Tibial artery (tissue), 4 donors: ENCODE measurements at regions not wholly inside any gene's neighbourhood (a gene's known extent, or its start where the extent isn't known, plus 50 kb on each side); places are given as distances from the start of the nearest gene placed in this dataset.

Source experiments
- DNase-seq, 2 donors: peaks; one replicate each; pipeline ENCODE4 v3.0.0-alpha.2; 2019
- H3K27ac ChIP-seq, 2 donors: fragments of 200-600 bp; sonication (generic) in 1 of 2; 1 replicate in 1 of 2; 2 replicates in 1 of 2; pipeline ENCODE4 v1.5.1; 2018 to 2019; ENCODE audit warnings: mild to moderate bottlenecking in 1 of 2
- H3K27me3 ChIP-seq, 2 donors: fragments of 200-600 bp; sonication (generic) in 1 of 2; one replicate each; pipeline versions ENCODE4 v1.5.1 to v1.6.0; 2016 to 2019
- H3K36me3 ChIP-seq, 3 donors: fragments of 200-600 bp; sonication (generic) in 2 of 3; one replicate each; pipeline ENCODE4 v1.5.1; 2016 to 2019; ENCODE audit warnings: mild to moderate bottlenecking in 2 of 3
- H3K4me1 ChIP-seq, 4 donors: fragments of 200-600 bp; sonication (generic) in 2 of 4; 1 replicate in 3 of 4; 2 replicates in 1 of 4; pipeline ENCODE4 v1.5.1; 2016 to 2019
- H3K4me3 ChIP-seq, 2 donors: fragments of 200-600 bp; sonication (generic) in 1 of 2; 1 replicate in 1 of 2; 2 replicates in 1 of 2; pipeline ENCODE4 v1.5.1; 2018 to 2019; ENCODE audit warnings: mild to moderate bottlenecking in 2 of 2
- H3K9me3 ChIP-seq, 3 donors: fragments of 200-600 bp; sonication (generic) in 1 of 3; one replicate each; pipeline ENCODE4 v1.5.1; 2016 to 2019
- intact Hi-C: fragments of 100-400 bp; cut with DNase I; formaldehyde crosslinking; loops from one replicate; pipeline ENCODE4 v1.15.0; 2023; ENCODE audit warnings: low total_unique reads
- TF ChIP-seq, protein P1 (sequence below), 2 experiments: fragments of 200-600 bp in 1 of 2; fragments of 450-650 bp in 1 of 2; IDR thresholded peaks; one replicate each; pipeline ENCODE4 v1.5.1; 2017 to 2019; ENCODE audit warnings: antibody characterized with exemption in 2 of 2, mild to moderate bottlenecking in 1 of 2, moderate library complexity in 1 of 2

DNA sequence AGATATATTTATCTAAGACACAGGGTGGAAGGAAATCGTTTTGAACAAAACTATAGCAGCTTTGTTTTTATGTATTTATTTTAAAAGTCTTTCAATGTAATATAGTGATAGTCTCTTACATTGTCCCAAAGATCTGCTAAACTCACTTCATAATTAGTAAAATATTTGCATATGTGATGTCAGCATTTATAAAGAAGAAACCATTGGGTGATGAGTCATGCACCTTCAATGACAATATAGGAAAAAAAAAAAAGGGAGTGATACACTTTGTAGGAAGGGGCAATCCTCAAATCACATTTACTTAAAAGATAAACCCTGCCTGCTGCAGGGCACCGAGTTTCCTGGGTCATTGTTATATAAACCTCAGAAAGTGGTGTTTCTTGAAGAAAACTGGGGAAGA, 112.4 kb upstream of the SEMA3C start:
- H3K27ac ChIP-seq = no peak overlapping the region
- intact Hi-C loops = no loop called here
- no peaks in the 10 kb centered on the region for H3K36me3 ChIP-seq
- TF ChIP-seq, protein P1, sequence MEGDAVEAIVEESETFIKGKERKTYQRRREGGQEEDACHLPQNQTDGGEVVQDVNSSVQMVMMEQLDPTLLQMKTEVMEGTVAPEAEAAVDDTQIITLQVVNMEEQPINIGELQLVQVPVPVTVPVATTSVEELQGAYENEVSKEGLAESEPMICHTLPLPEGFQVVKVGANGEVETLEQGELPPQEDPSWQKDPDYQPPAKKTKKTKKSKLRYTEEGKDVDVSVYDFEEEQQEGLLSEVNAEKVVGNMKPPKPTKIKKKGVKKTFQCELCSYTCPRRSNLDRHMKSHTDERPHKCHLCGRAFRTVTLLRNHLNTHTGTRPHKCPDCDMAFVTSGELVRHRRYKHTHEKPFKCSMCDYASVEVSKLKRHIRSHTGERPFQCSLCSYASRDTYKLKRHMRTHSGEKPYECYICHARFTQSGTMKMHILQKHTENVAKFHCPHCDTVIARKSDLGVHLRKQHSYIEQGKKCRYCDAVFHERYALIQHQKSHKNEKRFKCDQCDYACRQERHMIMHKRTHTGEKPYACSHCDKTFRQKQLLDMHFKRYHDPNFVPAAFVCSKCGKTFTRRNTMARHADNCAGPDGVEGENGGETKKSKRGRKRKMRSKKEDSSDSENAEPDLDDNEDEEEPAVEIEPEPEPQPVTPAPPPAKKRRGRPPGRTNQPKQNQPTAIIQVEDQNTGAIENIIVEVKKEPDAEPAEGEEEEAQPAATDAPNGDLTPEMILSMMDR (IDR thresholded peaks at IDR 0.05) = no peak
- H3K9me3 ChIP-seq = no peaks in the 10 kb centered on the region
- no peaks in the 10 kb centered on the region for H3K27me3 ChIP-seq
- no peak for DNase-seq
- no peak overlapping the region for H3K4me3 ChIP-seq
- no peaks in the 10 kb centered on the region for H3K4me1 ChIP-seq

DNA sequence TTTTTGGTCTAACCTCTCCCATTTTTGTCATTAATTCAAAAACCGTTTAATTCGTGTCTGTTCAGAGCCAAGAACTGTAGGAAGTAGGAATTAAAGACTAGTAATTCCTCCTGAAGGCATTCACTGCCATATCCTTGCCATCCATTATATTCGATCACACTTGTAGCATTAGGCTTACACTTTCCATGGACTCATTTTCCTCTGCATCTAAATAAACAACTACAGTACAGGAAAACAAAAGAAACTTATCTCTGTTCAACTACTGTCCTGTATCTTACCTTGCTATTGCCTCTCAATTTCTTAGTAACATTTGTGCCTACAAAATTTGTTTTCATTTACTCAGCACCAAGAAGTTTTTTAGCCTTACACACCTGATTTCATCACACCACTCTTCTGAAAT, 111.6 kb upstream of the SEMA3C start:
- intact Hi-C loops = no loop called here
- H3K27me3 ChIP-seq = no peaks in the 10 kb centered on the region

DNA sequence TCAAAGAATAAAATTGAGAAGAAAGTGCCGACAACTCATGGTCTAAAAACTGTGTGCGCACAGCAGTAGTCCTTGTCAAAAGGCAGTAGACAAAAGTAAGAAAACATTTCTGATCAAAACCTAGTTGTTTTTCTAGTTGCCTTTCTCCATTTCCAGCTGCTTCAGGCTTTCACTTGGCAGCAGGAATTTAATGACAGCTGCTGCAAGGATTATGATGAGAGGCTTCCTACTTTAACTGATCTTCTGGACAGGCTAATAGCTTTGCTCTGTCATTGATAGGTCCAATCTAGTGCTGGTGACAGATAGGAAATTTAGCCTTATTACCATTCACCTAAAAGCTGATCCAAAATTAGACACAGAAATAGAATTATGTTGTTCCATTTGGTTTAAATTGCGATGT, 110.7 kb upstream of the SEMA3C start:
- H3K36me3 ChIP-seq = no peaks in the 10 kb centered on the region
- TF ChIP-seq, protein P1 (IDR thresholded peaks at IDR 0.05) = no peak
- H3K4me3 ChIP-seq = no peak overlapping the region
- no peaks in the 10 kb centered on the region for H3K27me3 ChIP-seq
- no peak overlapping the region for H3K27ac ChIP-seq
- no peak for DNase-seq
- H3K9me3 ChIP-seq = no peaks in the 10 kb centered on the region
- intact Hi-C loops = no loop called here
- H3K4me1 ChIP-seq = no peaks in the 10 kb centered on the region

More for the DNA sequence above, 111.6 kb upstream of the SEMA3C start:
- H3K27ac ChIP-seq = no peak overlapping the region
- no peak overlapping the region for H3K4me3 ChIP-seq
- no peaks in the 10 kb centered on the region for H3K4me1 ChIP-seq
- H3K36me3 ChIP-seq = no peaks in the 10 kb centered on the region
- DNase-seq = no peak
- no peaks in the 10 kb centered on the region for H3K9me3 ChIP-seq
- TF ChIP-seq, protein P1 (IDR thresholded peaks at IDR 0.05) = no peak

DNA sequence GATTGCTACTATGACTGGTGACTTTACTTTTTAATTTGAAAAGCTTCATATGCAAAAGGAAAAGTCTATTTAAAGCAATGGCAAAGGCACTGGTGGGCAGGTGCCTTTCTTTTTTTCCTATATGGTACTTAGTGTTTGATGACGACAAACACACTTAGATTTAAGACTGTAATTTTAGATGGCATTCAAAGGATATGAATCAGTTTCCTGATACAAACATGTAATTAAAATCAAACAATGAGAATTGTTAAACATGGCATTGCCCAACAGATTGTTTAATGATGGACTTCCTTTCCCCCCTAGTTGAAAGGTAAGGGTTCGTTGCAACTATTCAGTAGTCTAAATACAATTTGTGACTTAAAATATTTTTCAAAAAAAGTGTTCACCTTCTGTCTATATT, 106.5 kb upstream of the SEMA3C start:
- H3K9me3 ChIP-seq = no peaks in the 10 kb centered on the region
- no peak for DNase-seq
- H3K27me3 ChIP-seq = no peaks in the 10 kb centered on the region
- no peaks in the 10 kb centered on the region for H3K36me3 ChIP-seq
- no peak overlapping the region for H3K4me3 ChIP-seq
- TF ChIP-seq, protein P1 (IDR thresholded peaks at IDR 0.05) = no peak
- intact Hi-C loops = no loop called here
- no peak overlapping the region for H3K27ac ChIP-seq
- no peaks in the 10 kb centered on the region for H3K4me1 ChIP-seq

DNA sequence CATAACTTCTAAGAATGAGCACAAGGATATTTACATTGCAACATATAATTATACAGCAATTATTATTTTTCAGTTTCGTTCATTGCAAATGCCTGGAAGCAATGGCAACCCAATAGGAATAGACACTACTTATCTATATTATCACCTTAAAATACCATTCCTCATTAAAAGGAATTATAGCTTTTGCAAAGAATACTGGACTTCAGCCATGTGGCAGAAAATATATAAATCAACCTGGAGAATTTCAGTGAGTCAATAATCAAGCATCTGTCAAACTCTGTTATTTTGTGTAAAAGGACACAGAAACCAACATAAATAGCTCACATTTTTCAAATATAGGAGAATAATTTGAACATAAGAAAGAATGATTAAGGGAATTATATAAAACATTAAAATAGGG, 96.1 kb upstream of the SEMA3C start:
- no peaks in the 10 kb centered on the region for H3K36me3 ChIP-seq
- no peaks in the 10 kb centered on the region for H3K27me3 ChIP-seq
- TF ChIP-seq, protein P1 (IDR thresholded peaks at IDR 0.05) = no peak
- H3K9me3 ChIP-seq = peaks cover 0 to 5% (median 0%) of the 10 kb centered on the region in 3 donors
- intact Hi-C loops = no loop called here
- H3K27ac ChIP-seq = no peak overlapping the region
- DNase-seq = no peak
- H3K4me1 ChIP-seq = peaks cover 0 to 9% (median 0%) of the 10 kb centered on the region in 4 donors
- no peak overlapping the region for H3K4me3 ChIP-seq

DNA sequence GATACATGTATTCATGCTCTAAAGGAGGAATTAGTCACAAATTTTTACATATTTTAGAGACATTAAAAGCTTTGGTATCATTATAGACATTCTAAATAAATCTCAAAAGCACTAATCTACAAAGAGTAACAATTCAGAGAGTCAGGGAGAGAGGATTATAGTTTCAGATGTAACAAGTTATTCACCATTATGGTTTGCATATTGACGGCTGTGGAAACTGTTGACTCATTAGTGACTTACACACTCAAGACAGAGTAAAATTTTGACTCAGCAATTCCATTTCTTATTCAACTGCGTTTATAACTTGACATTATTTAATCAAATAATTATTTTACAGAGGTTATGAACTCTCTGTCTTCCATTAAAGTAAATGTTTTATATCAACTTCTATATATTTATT, 95.4 kb upstream of the SEMA3C start:
- Histone ChIP-seq H3K36me3 (no peaks in the 10 kb centered on the region), H3K4me1 (peaks cover 0 to 9% (median 0%) of the 10 kb centered on the region in 4 donors), H3K27me3 (no peaks in the 10 kb centered on the region), H3K4me3 (no peak overlapping the region), H3K27ac (no peak overlapping the region), H3K9me3 (peaks cover 0 to 5% (median 0%) of the 10 kb centered on the region in 3 donors)
- no peak for DNase-seq
- intact Hi-C loops = no loop called here
- TF ChIP-seq, protein P1 (IDR thresholded peaks at IDR 0.05) = no peak
